Thyroid gland (tissue), 4 donors: ENCODE measurements at regions not wholly inside any gene's neighbourhood (a gene's known extent, or its start where the extent isn't known, plus 50 kb on each side); places are given as distances from the start of the nearest gene placed in this dataset.
"Not testable (repeated sequence)": the region's sequence is repeated elsewhere in the genome, so short reads cannot be mapped to it uniquely, and the experiment has no call there.

Experiments
- DNase-seq, 2 donors: peaks; one replicate each; pipeline ENCODE4 v3.0.0-alpha.2; 2019
- H3K27ac ChIP-seq, 3 donors: fragments of 200-600 bp; sonication (generic); 1 replicate in 2 of 3; 2 replicates in 1 of 3; pipeline ENCODE4 v1.5.1; 2016 to 2019; ENCODE audit warnings: mild to moderate bottlenecking in 1 of 3, moderate library complexity in 1 of 3
- H3K27me3 ChIP-seq: fragments of 200-600 bp; sonication (generic); one replicate; pipeline ENCODE4 v1.5.1; 2019
- H3K36me3 ChIP-seq, 2 donors: fragments of 200-600 bp; sonication (generic); one replicate each; pipeline ENCODE4 v1.5.1; 2016 to 2019
- H3K4me1 ChIP-seq, 2 donors: fragments of 200-600 bp; sonication (generic); one replicate each; pipeline ENCODE4 v1.5.1; 2017 to 2019
- H3K4me3 ChIP-seq, 3 donors: fragments of 200-600 bp; sonication (generic); replicated peaks in 1 of 3; 1 replicate in 2 of 3; 2 replicates in 1 of 3; pipeline ENCODE4 v1.5.1; 2016; ENCODE audit warnings: mild to moderate bottlenecking in 1 of 3
- H3K9me3 ChIP-seq: fragments of 200-600 bp; sonication (generic); one replicate; pipeline ENCODE4 v1.5.1; 2017
- POLR2A ChIP-seq, 2 donors: fragments of 450-650 bp; IDR thresholded peaks; one replicate each; pipeline ENCODE4 v1.6.1; 2017; ENCODE audit warnings: antibody characterized with exemption in 2 of 2, mild to moderate bottlenecking in 2 of 2, moderate library complexity in 1 of 2
- WGBS, 2 donors: methylation state at CpG; one replicate each; pipeline ENCODE4 v1.1.5; 2017; 5-methylcytosine and 5-hydroxymethylcytosine counted together
- intact Hi-C: fragments of 100-400 bp; cut with DNase I; formaldehyde crosslinking; loops from one replicate; pipeline ENCODE4 v1.15.1; 2023
- TF ChIP-seq, protein P1 (sequence below), 6 experiments: fragments of 200-600 bp in 3 of 6; fragments of 450-650 bp in 3 of 6; sonication (generic) in 3 of 6; IDR thresholded peaks; one replicate each; pipeline ENCODE4 v1.5.1; 2016 to 2019; ENCODE audit warnings: antibody characterized with exemption in 6 of 6, mild to moderate bottlenecking in 2 of 6, inconsistent platforms in 1 of 6, moderate library complexity in 1 of 6

DNA sequence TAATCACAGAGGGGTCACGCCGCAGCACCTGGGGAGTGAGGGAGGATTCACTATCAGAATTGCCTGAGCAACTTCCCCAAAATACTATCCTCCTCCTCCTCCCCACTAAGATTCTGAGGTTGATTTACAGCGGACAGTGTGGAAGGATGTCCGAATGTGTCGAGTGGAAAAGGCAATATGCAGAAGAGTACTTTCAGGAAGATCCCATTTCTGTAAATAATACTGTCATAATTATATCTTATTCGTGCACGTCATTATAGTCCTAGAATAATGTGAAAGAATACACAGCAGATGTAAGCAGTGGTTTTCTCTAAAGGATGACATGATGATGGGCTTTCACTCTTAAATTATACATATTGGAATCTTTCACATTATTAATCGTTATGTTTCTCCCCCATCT is 149.8 kb upstream of the NOCT start:
- WGBS, 2 donors, result 93 to 94% methylated on average over 8 of the region's 8 CpGs
- Histone ChIP-seq H3K27me3 (no peaks in the 10 kb centered on the region), H3K9me3 (no peaks in the 10 kb centered on the region), H3K4me1 (peaks cover 6 to 11% of the 10 kb centered on the region in 2 donors), H3K27ac (no peak overlapping the region), H3K36me3 (no peaks in the 10 kb centered on the region), H3K4me3 (no peak overlapping the region)
- no peak for TF ChIP-seq POLR2A (IDR thresholded peaks at IDR 0.05)
- TF ChIP-seq, protein P1, sequence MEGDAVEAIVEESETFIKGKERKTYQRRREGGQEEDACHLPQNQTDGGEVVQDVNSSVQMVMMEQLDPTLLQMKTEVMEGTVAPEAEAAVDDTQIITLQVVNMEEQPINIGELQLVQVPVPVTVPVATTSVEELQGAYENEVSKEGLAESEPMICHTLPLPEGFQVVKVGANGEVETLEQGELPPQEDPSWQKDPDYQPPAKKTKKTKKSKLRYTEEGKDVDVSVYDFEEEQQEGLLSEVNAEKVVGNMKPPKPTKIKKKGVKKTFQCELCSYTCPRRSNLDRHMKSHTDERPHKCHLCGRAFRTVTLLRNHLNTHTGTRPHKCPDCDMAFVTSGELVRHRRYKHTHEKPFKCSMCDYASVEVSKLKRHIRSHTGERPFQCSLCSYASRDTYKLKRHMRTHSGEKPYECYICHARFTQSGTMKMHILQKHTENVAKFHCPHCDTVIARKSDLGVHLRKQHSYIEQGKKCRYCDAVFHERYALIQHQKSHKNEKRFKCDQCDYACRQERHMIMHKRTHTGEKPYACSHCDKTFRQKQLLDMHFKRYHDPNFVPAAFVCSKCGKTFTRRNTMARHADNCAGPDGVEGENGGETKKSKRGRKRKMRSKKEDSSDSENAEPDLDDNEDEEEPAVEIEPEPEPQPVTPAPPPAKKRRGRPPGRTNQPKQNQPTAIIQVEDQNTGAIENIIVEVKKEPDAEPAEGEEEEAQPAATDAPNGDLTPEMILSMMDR (IDR thresholded peaks at IDR 0.05), result no peak
- intact Hi-C loops, result no loop called here
- DNase-seq, result no peak

DNA sequence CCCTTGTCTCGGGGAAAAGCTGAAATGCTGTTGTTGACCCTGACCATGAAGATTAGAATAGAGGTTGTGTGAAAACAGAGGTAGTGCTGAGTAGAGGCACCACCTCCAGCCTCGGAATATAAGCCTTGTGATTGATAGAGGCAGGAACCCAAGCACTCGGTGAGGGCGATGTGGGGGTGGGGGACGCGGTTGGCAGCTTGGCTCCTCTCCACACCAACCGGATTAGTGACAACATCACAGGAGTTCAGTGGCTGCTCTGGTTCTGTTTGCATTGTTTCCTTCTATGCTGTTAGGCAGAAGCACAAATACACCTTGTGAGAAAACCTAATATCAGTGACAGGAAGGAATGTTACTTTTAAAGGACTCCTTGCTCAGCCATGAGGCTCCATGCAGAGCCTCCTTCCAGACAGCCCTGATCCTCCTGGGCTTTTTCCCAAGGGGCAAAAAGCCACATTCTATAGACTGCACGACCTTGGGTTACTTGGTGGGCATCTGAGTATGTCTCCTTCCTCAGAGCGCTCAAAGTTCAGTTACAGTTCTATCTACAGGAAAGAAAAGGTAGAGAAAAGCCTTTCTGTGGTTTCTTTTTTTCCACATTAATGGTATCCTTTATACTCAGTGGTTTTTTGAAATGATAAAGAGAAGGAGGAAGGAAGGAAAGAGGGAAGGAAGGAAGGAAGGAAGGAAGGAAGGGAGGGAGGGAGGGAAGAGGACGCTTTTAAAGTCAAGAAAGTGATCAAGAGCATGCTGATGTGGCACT is 150.4 kb upstream of the NOCT start:
- WGBS, 2 donors, result 32 to 36% methylated on average over 10 of the region's 10 CpGs
- no peak overlapping the region for H3K27ac ChIP-seq
- peak; percentile 23 to 52 for DNase-seq
- H3K27me3 ChIP-seq, result no peaks in the 10 kb centered on the region
- no peak overlapping the region for H3K4me3 ChIP-seq
- no peaks in the 10 kb centered on the region for H3K36me3 ChIP-seq
- H3K4me1 ChIP-seq, result peaks cover 6 to 11% of the 10 kb centered on the region in 2 donors
- intact Hi-C loops, result no loop called here
- no peaks in the 10 kb centered on the region for H3K9me3 ChIP-seq
- no peak for TF ChIP-seq POLR2A (IDR thresholded peaks at IDR 0.05)
- TF ChIP-seq, protein P1 (IDR thresholded peaks at IDR 0.05), result no peak

DNA sequence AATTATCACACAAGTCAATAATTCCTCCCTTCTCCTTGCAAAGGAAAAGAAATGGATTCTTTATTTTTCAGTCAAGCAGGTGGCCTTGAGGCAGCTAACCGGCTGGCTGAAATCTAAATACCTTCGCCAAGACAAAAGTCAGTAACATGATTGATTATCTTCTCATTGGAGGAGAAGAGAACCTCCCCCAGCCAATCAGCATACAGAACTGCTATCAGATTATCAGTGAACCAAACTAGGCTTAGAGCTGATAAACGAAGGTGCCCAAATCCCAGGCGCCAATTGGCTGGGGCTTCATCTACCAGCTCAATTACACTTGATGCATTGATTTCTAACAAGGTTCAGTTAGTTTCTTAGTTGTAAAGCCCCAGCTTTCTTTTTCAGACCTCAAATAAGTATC is 152.4 kb upstream of the NOCT start:
- DNase-seq, result no peak
- no peaks in the 10 kb centered on the region for H3K9me3 ChIP-seq
- H3K27me3 ChIP-seq, result no peaks in the 10 kb centered on the region
- no peak overlapping the region for H3K27ac ChIP-seq
- TF ChIP-seq, protein P1 (IDR thresholded peaks at IDR 0.05), result no peak
- TF ChIP-seq POLR2A (IDR thresholded peaks at IDR 0.05), result no peak
- peaks cover 6 to 7% of the 10 kb centered on the region in 2 donors for H3K4me1 ChIP-seq
- 75 to 78% methylated on average over 4 of the region's 4 CpGs for WGBS, 2 donors
- no peak overlapping the region for H3K4me3 ChIP-seq
- H3K36me3 ChIP-seq, result no peaks in the 10 kb centered on the region
- intact Hi-C loops, result no loop called here

- Histone ChIP-seq H3K27ac (no peak overlapping the region), H3K36me3 (no peaks in the 10 kb centered on the region), H3K9me3 (no peaks in the 10 kb centered on the region), H3K27me3 (no peaks in the 10 kb centered on the region), H3K4me1 (peaks cover 6 to 7% of the 10 kb centered on the region in 2 donors), H3K4me3 (no peak overlapping the region)
- DNase-seq, result no peak
- WGBS, 2 donors, result 79 to 80% methylated on average over 5 of the region's 5 CpGs
- TF ChIP-seq, protein P1 (IDR thresholded peaks at IDR 0.05), result no peak
- no peak for TF ChIP-seq POLR2A (IDR thresholded peaks at IDR 0.05)
- intact Hi-C loops, result no loop called here
These were observed 154.4 kb upstream of the NOCT start for GRCh38 chr4:138861135-138861534.

DNA sequence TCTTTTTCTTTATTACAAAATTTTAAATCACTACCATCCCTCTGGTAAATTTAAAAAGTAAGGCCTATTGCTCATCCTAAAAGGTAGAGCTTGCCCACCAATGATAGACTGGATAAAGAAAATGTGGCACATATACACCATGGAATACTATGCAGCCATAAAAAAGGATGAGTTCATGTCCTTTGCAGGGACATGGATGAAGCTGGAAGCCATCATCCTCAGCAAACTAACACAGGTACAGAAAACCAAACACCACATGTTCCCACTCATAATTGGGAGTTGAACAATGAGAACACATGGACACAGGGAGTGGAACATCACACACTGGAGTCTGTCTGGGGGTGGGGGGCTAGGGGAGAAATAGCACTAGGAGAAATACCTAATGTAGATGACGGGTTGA is 155.2 kb upstream of the NOCT start:
- intact Hi-C loops, H3K27me3 ChIP-seq, H3K36me3 ChIP-seq, DNase-seq, H3K27ac ChIP-seq, H3K9me3 ChIP-seq, H3K4me3 ChIP-seq, H3K4me1 ChIP-seq: not testable (repeated sequence)
- 94 to 96% methylated on average over 1 of the region's 1 CpG for WGBS, 2 donors
